ENCODE measurements at regions not wholly inside any gene's neighbourhood (a gene's known extent, or its start where the extent isn't known, plus 50 kb on each side); places are given as distances from the start of the nearest gene placed in this dataset.

GRCh38 chr6:165049362-165049761 is 260.0 kb downstream of the C6orf118 start:
- ATAC-seq, result no peak
- TF ChIP-seq CSRNP3 (CRISPR knock-in tag; IDR thresholded peaks at IDR 0.05) (no peak), BACH2 (CRISPR knock-in tag; IDR thresholded peaks at IDR 0.05; ENCODE audit: borderline replicate concordance) (no peak), ESRRG (CRISPR knock-in tag; IDR thresholded peaks at IDR 0.05) (peak; percentile 49; the same call in 1 of the 2 replicates), TCF4 (CRISPR knock-in tag; IDR thresholded peaks at IDR 0.05; ENCODE audit: borderline replicate concordance) (no peak)

- TF ChIP-seq POU6F1 (CRISPR knock-in tag; IDR thresholded peaks at IDR 0.05; ENCODE audit: borderline replicate concordance, low read depth), result no peak
- no peak for TF ChIP-seq BACH2 (CRISPR knock-in tag; IDR thresholded peaks at IDR 0.05; ENCODE audit: borderline replicate concordance)
- ATAC-seq, result no peak
These were observed 261.5 kb downstream of the C6orf118 start for GRCh38 chr6:165047952-165048351.

GRCh38 chr6:165045631-165046030 is 263.8 kb downstream of the C6orf118 start:
- ATAC-seq, result no peak
- TF ChIP-seq ZC3H10 (CRISPR knock-in tag; IDR thresholded peaks at IDR 0.05) (no peak), GLIS3 (CRISPR knock-in tag; IDR thresholded peaks at IDR 0.05) (no peak), RARB (CRISPR knock-in tag; IDR thresholded peaks at IDR 0.05) (no peak)

GRCh38 chr6:165042912-165043311 is 266.5 kb downstream of the C6orf118 start:
- no peak for ATAC-seq
- no peak for TF ChIP-seq CSDC2 (CRISPR knock-in tag; IDR thresholded peaks at IDR 0.05)
- no peak for TF ChIP-seq ZFP3 (CRISPR knock-in tag; IDR thresholded peaks at IDR 0.05)

- no peak for ATAC-seq
- TF ChIP-seq TOX (CRISPR knock-in tag; IDR thresholded peaks at IDR 0.05; ENCODE audit: borderline replicate concordance) (no peak), TSHZ2 (CRISPR knock-in tag; IDR thresholded peaks at IDR 0.05) (no peak), PPARA (CRISPR knock-in tag; IDR thresholded peaks at IDR 0.05; ENCODE audit: borderline replicate concordance) (no peak), OSR1 (CRISPR knock-in tag; IDR thresholded peaks at IDR 0.05) (no peak), ZNF8 (CRISPR knock-in tag; IDR thresholded peaks at IDR 0.05) (no peak), CSRNP3 (CRISPR knock-in tag; IDR thresholded peaks at IDR 0.05) (no peak), ZNF565 (CRISPR knock-in tag; conservative IDR thresholded peaks at IDR 0.05; ENCODE audit: low read depth) (no peak), POU6F1 (CRISPR knock-in tag; IDR thresholded peaks at IDR 0.05; ENCODE audit: borderline replicate concordance, low read depth) (no peak), ZFP30 (CRISPR knock-in tag; IDR thresholded peaks at IDR 0.05) (no peak), PATZ1 (CRISPR knock-in tag; IDR thresholded peaks at IDR 0.05; ENCODE audit: borderline replicate concordance) (no peak), ZNF70 (CRISPR knock-in tag; IDR thresholded peaks at IDR 0.05) (no peak), RARB (CRISPR knock-in tag; IDR thresholded peaks at IDR 0.05) (no peak), ZFP3 (CRISPR knock-in tag; IDR thresholded peaks at IDR 0.05) (no peak), BACH2 (CRISPR knock-in tag; IDR thresholded peaks at IDR 0.05; ENCODE audit: borderline replicate concordance) (no peak), ESRRG (CRISPR knock-in tag; IDR thresholded peaks at IDR 0.05) (no peak), TCF4 (CRISPR knock-in tag; IDR thresholded peaks at IDR 0.05; ENCODE audit: borderline replicate concordance) (no peak)
These were observed 269.0 kb downstream of the C6orf118 start for GRCh38 chr6:165040440-165040839.

All from SK-N-SH treated with all-trans-retinoic acid at 6 μM for 48 hours (cell line).